ENCODE measurements at regions not wholly inside any gene's neighbourhood (a gene's known extent, or its start where the extent isn't known, plus 50 kb on each side); places are given as distances from the start of the nearest gene placed in this dataset.

DNA sequence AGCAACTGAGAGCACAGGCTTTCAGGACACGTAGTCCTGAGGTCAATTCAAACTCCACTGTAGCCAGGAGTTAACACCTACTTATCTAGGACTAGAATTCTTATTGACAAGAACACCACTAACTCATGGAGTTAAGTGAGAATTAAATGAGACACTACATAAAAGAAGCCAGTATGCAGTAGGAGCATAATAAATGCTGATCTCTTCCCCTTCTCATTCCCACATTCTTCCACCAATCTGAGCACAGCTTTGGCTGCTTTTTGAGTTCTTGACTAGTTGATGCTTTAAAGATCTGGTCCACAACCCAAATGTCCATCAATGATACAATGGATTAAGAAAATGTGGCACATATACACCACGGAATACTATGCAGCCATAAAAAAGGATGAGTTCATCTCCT is 55.2 kb downstream of the TTC32 start:
- Histone ChIP-seq H3K79me2 (ENCODE audit: insufficient read depth, low read length) (no peaks in the 10 kb centered on the region), H3K4me3 (ENCODE audit: insufficient read depth, low read length) (no peak overlapping the region), H3K36me3 (ENCODE audit: insufficient read depth, low read length) (no peaks in the 10 kb centered on the region), H3K9me3 (ENCODE audit: low read depth, low read length) (no peaks in the 10 kb centered on the region), H3K27me3 (ENCODE audit: insufficient read depth, low read length) (peaks cover 11% of the 10 kb centered on the region), H3K27ac (ENCODE audit: low read depth, low read length) (no peak overlapping the region), H3K4me1 (ENCODE audit: insufficient read depth, low read length) (no peaks in the 10 kb centered on the region), H3K4me2 (ENCODE audit: insufficient read depth, low read length) (no peak overlapping the region), H2AFZ (ENCODE audit: low read length) (no peak overlapping the region), H4K20me1 (ENCODE audit: insufficient read depth, low read length) (no peaks in the 10 kb centered on the region)
- DNase-seq (ENCODE audit: insufficient read length, low spot score, missing footprints) = no peak
- TF ChIP-seq CTCF (IDR thresholded peaks at IDR 0.05; ENCODE audit: extremely low read depth, low read depth, low read length) = no peak

DNA sequence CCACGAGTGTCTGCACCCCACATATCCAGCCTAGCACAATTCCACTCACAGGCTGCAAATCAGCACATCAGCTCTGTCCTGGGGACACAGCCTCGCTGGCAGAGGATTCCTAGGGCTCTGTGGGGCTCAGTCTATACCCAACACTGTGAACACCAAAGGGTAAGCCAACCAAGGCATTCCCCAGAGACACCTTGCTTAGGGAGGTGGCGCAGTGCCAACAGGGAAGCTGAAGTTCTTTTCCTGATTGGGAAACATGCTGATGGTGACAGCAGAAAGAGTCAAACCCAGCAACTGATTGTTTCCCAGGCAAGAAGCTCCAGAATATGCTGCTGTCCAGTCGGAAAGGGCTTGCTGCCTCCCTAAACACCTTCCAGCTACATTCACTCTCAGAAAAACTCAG is 55.8 kb downstream of the TTC32 start:
- H3K9me3 ChIP-seq (ENCODE audit: low read depth, low read length) = no peaks in the 10 kb centered on the region
- H2AFZ ChIP-seq (ENCODE audit: low read length) = no peak overlapping the region
- no peak for DNase-seq (ENCODE audit: insufficient read length, low spot score, missing footprints)
- no peak for TF ChIP-seq CTCF (IDR thresholded peaks at IDR 0.05; ENCODE audit: extremely low read depth, low read depth, low read length)
- H3K79me2 ChIP-seq (ENCODE audit: insufficient read depth, low read length) = no peaks in the 10 kb centered on the region
- H3K27ac ChIP-seq (ENCODE audit: low read depth, low read length) = no peak overlapping the region
- H3K4me2 ChIP-seq (ENCODE audit: insufficient read depth, low read length) = no peak overlapping the region
- no peak overlapping the region for H3K4me3 ChIP-seq (ENCODE audit: insufficient read depth, low read length)
- H3K4me1 ChIP-seq (ENCODE audit: insufficient read depth, low read length) = no peaks in the 10 kb centered on the region
- peaks cover 11% of the 10 kb centered on the region for H3K27me3 ChIP-seq (ENCODE audit: insufficient read depth, low read length)
- no peaks in the 10 kb centered on the region for H4K20me1 ChIP-seq (ENCODE audit: insufficient read depth, low read length)
- no peaks in the 10 kb centered on the region for H3K36me3 ChIP-seq (ENCODE audit: insufficient read depth, low read length)

DNA sequence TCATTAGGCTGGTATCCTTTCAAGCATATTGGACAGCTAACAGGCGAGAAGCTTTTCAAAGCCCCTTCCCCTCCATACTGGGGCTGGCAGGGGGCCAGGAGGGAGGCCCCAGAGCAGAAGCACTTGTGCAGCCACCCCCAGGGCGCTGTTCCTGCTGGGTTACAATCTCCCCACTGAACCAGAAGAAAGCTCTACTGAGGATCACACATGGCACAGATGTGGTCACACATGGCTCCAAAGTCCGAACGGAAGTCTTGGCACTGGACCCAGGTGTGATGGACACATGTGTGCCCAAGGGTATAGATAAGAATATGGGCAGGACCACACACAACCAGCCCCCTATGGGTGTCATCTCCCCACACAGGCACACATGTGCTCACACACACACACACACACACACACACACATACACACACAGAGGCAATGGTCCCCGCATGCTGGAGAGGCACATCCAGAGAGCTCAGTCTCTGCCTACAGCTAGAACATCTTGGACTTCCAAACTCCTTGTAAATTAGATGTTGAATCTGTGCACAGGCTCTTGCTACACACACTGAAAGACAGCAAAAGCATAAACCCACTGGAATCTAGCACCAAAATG is 56.4 kb downstream of the TTC32 start:
- Histone ChIP-seq H3K27ac (ENCODE audit: low read depth, low read length) (no peak overlapping the region), H3K4me1 (ENCODE audit: insufficient read depth, low read length) (no peaks in the 10 kb centered on the region), H3K4me2 (ENCODE audit: insufficient read depth, low read length) (no peak overlapping the region), H3K9me3 (ENCODE audit: low read depth, low read length) (no peaks in the 10 kb centered on the region), H4K20me1 (ENCODE audit: insufficient read depth, low read length) (no peaks in the 10 kb centered on the region), H3K4me3 (ENCODE audit: insufficient read depth, low read length) (no peak overlapping the region), H3K79me2 (ENCODE audit: insufficient read depth, low read length) (no peaks in the 10 kb centered on the region), H3K27me3 (ENCODE audit: insufficient read depth, low read length) (peaks cover 11% of the 10 kb centered on the region), H2AFZ (ENCODE audit: low read length) (no peak overlapping the region), H3K36me3 (ENCODE audit: insufficient read depth, low read length) (no peaks in the 10 kb centered on the region)
- no peak for TF ChIP-seq CTCF (IDR thresholded peaks at IDR 0.05; ENCODE audit: extremely low read depth, low read depth, low read length)
- DNase-seq (ENCODE audit: insufficient read length, low spot score, missing footprints) = no peak

GRCh38 chr2:19844750-19845149 is 57.0 kb downstream of the TTC32 start:
- Histone ChIP-seq H3K4me1 (ENCODE audit: insufficient read depth, low read length) (no peaks in the 10 kb centered on the region), H3K27me3 (ENCODE audit: insufficient read depth, low read length) (peaks cover 11% of the 10 kb centered on the region), H3K27ac (ENCODE audit: low read depth, low read length) (no peak overlapping the region), H3K4me2 (ENCODE audit: insufficient read depth, low read length) (no peak overlapping the region), H3K36me3 (ENCODE audit: insufficient read depth, low read length) (no peaks in the 10 kb centered on the region), H4K20me1 (ENCODE audit: insufficient read depth, low read length) (no peaks in the 10 kb centered on the region), H3K79me2 (ENCODE audit: insufficient read depth, low read length) (no peaks in the 10 kb centered on the region), H2AFZ (ENCODE audit: low read length) (no peak overlapping the region), H3K4me3 (ENCODE audit: insufficient read depth, low read length) (no peak overlapping the region), H3K9me3 (ENCODE audit: low read depth, low read length) (no peaks in the 10 kb centered on the region)
- no peak for TF ChIP-seq CTCF (IDR thresholded peaks at IDR 0.05; ENCODE audit: extremely low read depth, low read depth, low read length)
- DNase-seq (ENCODE audit: insufficient read length, low spot score, missing footprints) = no peak
